Panc1 (cell line): ENCODE measurements at regions not wholly inside any gene's neighbourhood (a gene's known extent, or its start where the extent isn't known, plus 50 kb on each side); places are given as distances from the start of the nearest gene placed in this dataset.

ENCODE experiments used
- CTCF ChIP-seq: fragments of 450-650 bp; IDR thresholded peaks from 2 replicates; pipeline ENCODE4 v1.5.1; 2017; ENCODE audit warnings: mild to moderate bottlenecking
- POLR2AphosphoS5 ChIP-seq: IDR thresholded peaks from 2 replicates; pipeline ENCODE4 v1.6.1; 2012; ENCODE audit warnings: mild to moderate bottlenecking, low read depth, low read length, moderate library complexity
- REST ChIP-seq, 2 experiments: IDR thresholded peaks; 2 replicates each; pipeline ENCODE4 v1.6.1; 2011 to 2012; ENCODE audit warnings: low read depth in 2 of 2, control low read depth in 1 of 2, low read length in 1 of 2, mild to moderate bottlenecking in 1 of 2, moderate library complexity in 1 of 2; ENCODE audit not compliant: insufficient read depth in 1 of 2
- SIN3A ChIP-seq: IDR thresholded peaks from 2 replicates; pipeline ENCODE4 v1.6.1; 2012; ENCODE audit warnings: low read depth, mild to moderate bottlenecking, low read length, moderate library complexity, borderline replicate concordance; ENCODE audit not compliant: insufficient read depth

GRCh38 chr7:118627467-118627866 lies 403.0 kb downstream of the ANKRD7 start:
- no peak for TF ChIP-seq CTCF
- TF ChIP-seq POLR2AphosphoS5 = no peak
- TF ChIP-seq REST (IDR thresholded peaks at IDR 0.05; ENCODE audit: insufficient read depth in 1 of 2, low read depth in 2 of 2, low read length in 1 of 2) = no peak
- TF ChIP-seq SIN3A = no peak
